SIG-M5 treated with dmso at 0.1 percent for 504 hours (cell line): ENCODE measurements at regions not wholly inside any gene's neighbourhood (a gene's known extent, or its start where the extent isn't known, plus 50 kb on each side); places are given as distances from the start of the nearest gene placed in this dataset.
A peak's percentile ranks its signal among the peaks of the same experiment; 100 is the strongest.

Experiments used
- DNase-seq: peaks from one replicate; lab custom pipeline; 2025; ENCODE audit not compliant: unreplicated experiment; lab: John Stamatoyannopoulos, UW

- DNase-seq: no peak
Observed at GRCh38 chr4:82042042-82042441, 331.7 kb downstream of the HNRNPD start.

DNA sequence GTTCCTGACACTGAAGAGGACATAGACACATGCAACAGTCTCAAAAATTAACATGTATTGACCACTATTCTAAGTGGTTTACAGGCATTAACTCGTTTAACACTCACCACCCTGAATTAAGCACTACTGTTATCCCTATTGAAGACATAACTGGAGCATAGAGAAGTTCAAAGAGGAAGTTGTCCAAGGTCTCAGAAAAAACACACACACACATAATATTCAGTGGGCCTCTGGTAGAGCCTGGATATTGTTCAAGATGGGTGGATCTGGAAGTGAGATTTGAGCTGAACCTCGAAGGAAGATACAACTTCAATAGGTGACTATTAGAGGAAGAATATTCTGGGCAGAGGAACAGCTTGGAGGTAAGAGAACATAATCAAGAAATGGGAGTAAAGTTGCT is 334.9 kb downstream of the HNRNPD start:
- no peak for DNase-seq

- DNase-seq: no peak
Observed at GRCh38 chr4:82036181-82036580, 337.6 kb downstream of the HNRNPD start.

- no peak for DNase-seq
Observed at GRCh38 chr4:82034878-82035277, 338.9 kb downstream of the HNRNPD start.

DNA sequence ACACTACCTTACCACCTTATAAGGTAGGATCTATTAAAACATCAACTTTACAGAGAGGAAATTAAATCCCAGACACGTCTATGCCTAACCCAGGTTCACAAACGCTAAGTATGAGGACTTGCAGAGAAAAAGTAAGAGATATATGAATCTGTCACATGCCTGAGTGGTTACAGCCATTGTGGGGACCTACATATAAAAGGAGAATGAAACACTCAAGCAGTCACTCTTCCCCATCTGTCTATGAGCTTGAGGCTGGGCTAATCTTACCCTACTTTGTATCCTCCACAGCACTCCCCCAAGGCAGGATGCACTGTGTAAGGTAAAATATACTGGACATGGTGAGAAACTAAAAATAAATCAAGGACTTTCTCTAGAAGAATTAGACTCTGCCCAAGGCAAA is 339.9 kb downstream of the HNRNPD start:
- DNase-seq: no peak

GRCh38 chr4:82031376-82031927 is 342.3 kb downstream of the HNRNPD start:
- no peak for DNase-seq

DNA sequence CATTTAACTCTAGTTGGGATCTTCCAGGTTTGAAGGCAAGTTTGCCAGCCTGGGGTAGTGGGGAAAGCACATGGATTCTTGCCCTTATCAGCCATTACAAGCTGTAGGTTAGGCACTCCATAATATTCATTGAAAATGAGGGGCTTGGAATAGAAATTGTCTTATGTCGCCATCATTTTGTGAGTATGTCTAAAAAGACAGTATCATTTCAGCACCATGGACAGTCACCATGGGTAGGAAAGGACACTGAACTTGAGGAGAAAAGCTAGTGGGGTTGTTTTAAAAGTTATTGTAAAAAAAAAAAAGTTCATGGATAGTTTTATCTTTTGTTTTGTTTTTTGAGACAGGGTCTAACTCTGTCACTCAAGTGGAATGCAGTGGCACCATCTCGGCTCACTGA is 356.1 kb downstream of the HNRNPD start:
- no peak for DNase-seq

GRCh38 chr4:82005158-82005557 is 368.6 kb downstream of the HNRNPD start:
- DNase-seq: peak; percentile 10

GRCh38 chr4:81997313-81997712 is 376.5 kb downstream of the HNRNPD start:
- no peak for DNase-seq

- no peak for DNase-seq
Observed at GRCh38 chr4:81990898-81991297, 382.9 kb downstream of the HNRNPD start.

DNA sequence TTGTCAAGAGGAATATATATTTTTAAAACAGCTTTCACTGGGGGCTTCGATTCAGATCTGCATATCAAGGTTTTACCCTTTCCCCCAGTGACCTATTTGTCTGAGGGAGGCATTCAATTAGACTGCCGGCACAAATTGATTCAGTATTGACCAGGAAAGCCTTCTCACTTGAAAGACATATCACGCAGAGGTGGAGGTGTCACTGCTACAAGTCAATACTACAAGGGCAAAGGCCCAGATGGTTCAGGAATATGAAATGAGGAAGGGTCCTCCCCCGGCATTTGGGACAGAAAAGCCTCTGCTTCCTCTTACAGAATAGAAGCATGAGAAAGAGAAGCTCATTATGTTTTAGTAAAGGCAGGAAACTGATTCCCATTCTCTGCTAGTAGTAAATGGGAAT is 383.6 kb downstream of the HNRNPD start:
- no peak for DNase-seq

GRCh38 chr4:81989202-81989601 is 384.6 kb downstream of the HNRNPD start:
- DNase-seq: no peak

DNA sequence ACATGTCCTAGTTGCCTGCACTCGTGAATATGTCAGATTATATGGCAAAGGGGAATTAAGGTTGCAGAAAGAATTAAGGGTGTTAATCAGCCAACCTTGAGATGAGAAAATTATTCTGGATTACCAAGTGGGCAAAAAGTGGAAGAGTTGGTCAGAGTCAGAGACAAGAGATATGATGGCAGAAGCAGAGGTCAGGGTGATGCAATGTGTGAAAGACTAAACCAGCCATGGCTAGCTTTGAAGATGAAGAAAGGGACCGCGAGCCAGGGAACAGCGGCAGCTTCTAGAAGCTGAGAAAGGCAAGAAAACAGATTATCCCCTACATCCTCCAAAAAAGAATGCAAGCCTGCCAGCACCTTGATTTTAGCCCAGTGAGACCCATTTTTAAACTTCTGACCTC is 385.6 kb downstream of the HNRNPD start:
- no peak for DNase-seq

DNA sequence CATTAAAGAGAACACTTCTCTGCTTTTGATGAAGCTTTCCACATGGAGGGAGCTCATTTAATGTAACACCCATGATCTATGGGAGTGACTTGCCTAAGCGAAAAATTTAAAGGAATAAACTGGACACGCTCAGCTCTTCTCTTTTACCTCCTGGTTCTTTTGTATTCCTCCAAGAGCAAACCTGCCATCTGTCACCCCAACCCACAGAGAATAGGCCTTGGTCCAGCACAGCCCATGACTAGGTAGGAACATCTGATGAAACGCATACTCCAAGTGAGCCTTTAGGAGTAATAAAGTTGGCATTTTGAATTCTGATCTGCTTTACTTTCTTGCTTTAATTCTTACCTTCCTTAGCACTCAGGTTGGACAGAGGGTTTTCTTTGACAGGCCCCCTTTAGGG is 389.0 kb downstream of the HNRNPD start:
- DNase-seq: no peak

- no peak for DNase-seq
Observed at GRCh38 chr4:81982846-81983540, 390.8 kb downstream of the HNRNPD start.

GRCh38 chr4:81981218-81981617 is 392.6 kb downstream of the HNRNPD start:
- DNase-seq: no peak

GRCh38 chr4:81974523-81974922 is 399.3 kb downstream of the HNRNPD start:
- DNase-seq: no peak

- DNase-seq: no peak
Observed at GRCh38 chr4:81971637-81972381, 402.0 kb downstream of the HNRNPD start.

DNA sequence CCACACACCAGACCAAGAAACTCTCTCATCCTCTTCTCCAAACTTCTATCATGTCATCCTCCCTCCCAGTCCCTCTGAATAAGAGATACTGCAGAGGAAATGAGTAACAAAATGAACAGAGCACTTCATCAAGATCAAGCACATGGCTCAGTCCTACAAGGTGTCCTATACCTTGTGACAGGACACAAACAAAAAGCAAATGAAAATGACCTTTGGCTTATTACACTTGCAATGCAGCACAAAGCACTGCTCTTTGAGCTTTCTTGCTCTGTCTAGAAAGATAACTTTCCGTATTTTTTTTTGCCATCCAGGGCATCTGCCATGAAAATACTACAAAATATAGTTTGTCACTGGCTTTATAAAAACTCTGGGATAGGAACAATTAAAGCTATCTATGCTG is 402.7 kb downstream of the HNRNPD start:
- no peak for DNase-seq

- no peak for DNase-seq
Observed at GRCh38 chr4:81970454-81970853, 403.3 kb downstream of the HNRNPD start.

DNA sequence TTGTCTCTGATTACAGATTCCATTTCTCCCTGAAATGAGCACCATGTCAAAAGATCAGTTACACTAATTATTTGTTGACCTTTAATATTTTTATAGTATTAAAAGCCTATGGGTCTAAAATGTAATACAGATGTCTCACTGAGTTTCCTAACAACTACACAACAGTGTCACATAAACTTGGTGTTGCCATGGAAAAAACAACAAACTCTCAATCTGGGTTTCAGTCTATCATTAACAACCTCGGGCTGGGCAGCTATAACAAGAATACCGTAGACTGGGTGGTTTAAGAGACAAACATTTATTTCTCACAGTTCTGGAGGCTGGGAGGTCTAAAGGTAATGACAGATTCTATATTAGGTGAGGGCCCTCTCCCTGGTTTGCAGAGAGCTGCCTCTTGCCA is 407.1 kb downstream of the HNRNPD start:
- DNase-seq: no peak

GRCh38 chr4:81965911-81966310 is 407.9 kb downstream of the HNRNPD start:
- DNase-seq: no peak
